22Rv1 (cell line): ENCODE measurements at regions not wholly inside any gene's neighbourhood (a gene's known extent, or its start where the extent isn't known, plus 50 kb on each side); places are given as distances from the start of the nearest gene placed in this dataset.
A peak's percentile ranks its signal among the peaks of the same experiment; 100 is the strongest.

ENCODE experiments used
- H3K27ac ChIP-seq: fragments of 450-650 bp; 2 replicates; pipeline ENCODE4 v1.5.1; 2017
- ZFX ChIP-seq: fragments of 450-650 bp; IDR thresholded peaks from 2 replicates; pipeline ENCODE4 v1.6.1; 2017; ENCODE audit warnings: antibody characterized with exemption, borderline replicate concordance
- TF ChIP-seq, protein P1 (sequence below): fragments of 450-650 bp; IDR thresholded peaks from 2 replicates; pipeline ENCODE4 v1.5.1; 2017; ENCODE audit warnings: mild to moderate bottlenecking

- TF ChIP-seq, protein P1, sequence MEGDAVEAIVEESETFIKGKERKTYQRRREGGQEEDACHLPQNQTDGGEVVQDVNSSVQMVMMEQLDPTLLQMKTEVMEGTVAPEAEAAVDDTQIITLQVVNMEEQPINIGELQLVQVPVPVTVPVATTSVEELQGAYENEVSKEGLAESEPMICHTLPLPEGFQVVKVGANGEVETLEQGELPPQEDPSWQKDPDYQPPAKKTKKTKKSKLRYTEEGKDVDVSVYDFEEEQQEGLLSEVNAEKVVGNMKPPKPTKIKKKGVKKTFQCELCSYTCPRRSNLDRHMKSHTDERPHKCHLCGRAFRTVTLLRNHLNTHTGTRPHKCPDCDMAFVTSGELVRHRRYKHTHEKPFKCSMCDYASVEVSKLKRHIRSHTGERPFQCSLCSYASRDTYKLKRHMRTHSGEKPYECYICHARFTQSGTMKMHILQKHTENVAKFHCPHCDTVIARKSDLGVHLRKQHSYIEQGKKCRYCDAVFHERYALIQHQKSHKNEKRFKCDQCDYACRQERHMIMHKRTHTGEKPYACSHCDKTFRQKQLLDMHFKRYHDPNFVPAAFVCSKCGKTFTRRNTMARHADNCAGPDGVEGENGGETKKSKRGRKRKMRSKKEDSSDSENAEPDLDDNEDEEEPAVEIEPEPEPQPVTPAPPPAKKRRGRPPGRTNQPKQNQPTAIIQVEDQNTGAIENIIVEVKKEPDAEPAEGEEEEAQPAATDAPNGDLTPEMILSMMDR = no peak
- no peak for TF ChIP-seq ZFX
Measured at GRCh38 chr16:85971902-85972638, 73.1 kb downstream of the IRF8 start.

GRCh38 chr16:85974428-85975375 lies 75.7 kb downstream of the IRF8 start:
- no peak overlapping the region for H3K27ac ChIP-seq
- TF ChIP-seq, protein P1 = no peak
- no peak for TF ChIP-seq ZFX

More at GRCh38 chr16:85971902-85972638, 73.1 kb downstream of the IRF8 start:
- H3K27ac ChIP-seq = no peak overlapping the region

DNA sequence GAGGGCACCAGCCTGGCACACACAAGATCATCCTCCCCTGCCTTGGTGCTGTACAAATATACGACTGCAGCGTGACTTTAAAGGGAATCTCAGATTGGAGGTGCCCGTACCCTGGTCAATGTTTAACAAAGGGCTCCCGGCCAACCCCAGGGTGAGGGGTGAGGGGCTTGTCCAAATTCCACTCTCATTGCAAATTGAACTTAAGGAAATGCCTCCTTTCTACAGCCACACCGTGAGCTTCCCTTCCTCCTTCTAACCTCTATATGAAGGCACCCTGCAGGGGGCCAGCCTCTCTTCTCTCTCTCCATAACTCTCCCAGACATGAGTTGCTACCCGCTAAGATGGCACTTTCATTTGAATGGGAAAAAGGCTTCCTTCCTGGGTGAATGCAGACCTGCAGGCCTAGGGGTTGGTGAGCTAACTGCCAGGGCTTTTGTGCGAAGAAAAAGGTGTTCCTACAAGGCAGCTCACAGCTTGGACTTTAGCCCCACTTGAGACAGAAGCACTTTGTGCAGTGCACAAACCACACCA lies 76.6 kb downstream of the IRF8 start:
- TF ChIP-seq ZFX = no peak
- TF ChIP-seq, protein P1 = no peak
- no peak overlapping the region for H3K27ac ChIP-seq

DNA sequence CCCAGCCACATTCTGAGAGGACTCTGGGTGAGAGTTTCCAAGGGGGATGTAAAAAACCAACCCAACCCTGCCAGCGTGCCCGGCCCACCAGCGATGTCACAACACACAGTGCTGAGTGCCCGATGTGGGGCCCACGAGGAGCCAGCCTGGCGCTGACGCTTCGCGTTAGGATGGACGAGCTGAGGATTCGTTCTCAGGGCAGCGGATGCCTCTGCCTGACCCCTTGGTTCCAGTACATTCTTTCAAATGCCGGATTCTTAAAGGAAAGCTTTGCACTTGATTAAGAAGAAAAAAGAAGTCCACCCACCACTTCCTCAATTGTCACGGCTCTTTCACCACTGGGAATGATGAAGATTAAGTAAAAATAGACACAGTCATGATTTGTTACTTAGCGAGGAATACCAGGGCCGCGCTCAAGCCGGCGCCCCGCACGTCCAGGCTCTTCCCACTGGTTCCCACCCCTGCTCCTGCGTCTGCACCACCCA lies 79.4 kb downstream of the IRF8 start:
- no peak for TF ChIP-seq ZFX
- TF ChIP-seq, protein P1 = no peak
- no peak overlapping the region for H3K27ac ChIP-seq

DNA sequence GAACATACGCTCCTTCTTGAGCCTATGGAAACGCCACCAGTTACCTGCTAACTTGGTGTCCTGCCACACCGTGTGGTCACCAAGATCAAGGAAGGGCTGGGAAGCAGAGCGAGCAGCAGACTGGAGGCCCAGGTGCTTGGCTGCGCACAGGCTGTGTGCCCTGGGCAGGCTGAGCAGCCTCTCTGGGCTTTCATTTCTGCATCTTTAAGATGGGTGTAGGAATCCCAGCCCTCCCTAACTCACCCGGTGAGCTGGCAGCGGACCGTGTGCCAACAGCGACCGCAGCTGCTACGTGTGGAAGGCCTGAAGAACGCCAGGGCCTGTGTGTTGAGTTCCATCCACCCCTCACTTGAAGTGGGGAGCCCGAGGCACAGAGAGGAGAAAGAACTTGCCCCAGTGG lies 80.0 kb downstream of the IRF8 start:
- no peak for TF ChIP-seq ZFX
- TF ChIP-seq, protein P1 = no peak
- no peak overlapping the region for H3K27ac ChIP-seq

GRCh38 chr16:85979605-85980004 lies 80.6 kb downstream of the IRF8 start:
- no peak overlapping the region for H3K27ac ChIP-seq
- TF ChIP-seq ZFX = no peak
- TF ChIP-seq, protein P1 = peak; percentile 20; the same call in 1 of the 2 replicates
